ENCODE measurements at regions not wholly inside any gene's neighbourhood (a gene's known extent, or its start where the extent isn't known, plus 50 kb on each side); places are given as distances from the start of the nearest gene placed in this dataset.
"Not testable (repeated sequence)": the region's sequence is repeated elsewhere in the genome, so short reads cannot be mapped to it uniquely, and the experiment has no call there.

GRCh38 chr12:105459760-105460330, 129.4 kb downstream of the C12orf75 start:
- DNase-seq: no peak

GRCh38 chr12:105461271-105461943, 130.9 kb downstream of the C12orf75 start:
- DNase-seq: no peak

GRCh38 chr12:105461944-105462762, 131.7 kb downstream of the C12orf75 start:
- no peak for DNase-seq

GRCh38 chr12:105462831-105463230, 132.3 kb downstream of the C12orf75 start:
- DNase-seq: no peak

GRCh38 chr12:105464406-105464805, 133.9 kb downstream of the C12orf75 start:
- DNase-seq: no peak

- DNase-seq: no peak
Observed at GRCh38 chr12:105466231-105466900, 135.9 kb downstream of the C12orf75 start.

GRCh38 chr12:105466901-105467598, 136.6 kb downstream of the C12orf75 start:
- no peak for DNase-seq

- no peak for DNase-seq
Observed at GRCh38 chr12:105467710-105468366, 137.3 kb downstream of the C12orf75 start.

- DNase-seq: no peak
Observed at GRCh38 chr12:105468464-105468863, 138.0 kb downstream of the C12orf75 start.

- no peak for DNase-seq
Observed at GRCh38 chr12:105469211-105469610, 138.7 kb downstream of the C12orf75 start.

GRCh38 chr12:105469701-105470100, 139.2 kb downstream of the C12orf75 start:
- no peak for DNase-seq

- DNase-seq: no peak
Observed at GRCh38 chr12:105470102-105470501, 139.6 kb downstream of the C12orf75 start.

GRCh38 chr12:105470601-105471000, 140.1 kb downstream of the C12orf75 start:
- DNase-seq: no peak

GRCh38 chr12:105474672-105475071, 144.2 kb downstream of the C12orf75 start:
- no peak for DNase-seq

GRCh38 chr12:105476616-105477015, 146.1 kb downstream of the C12orf75 start:
- no peak for DNase-seq

- DNase-seq: no peak
Observed at GRCh38 chr12:105477873-105478272, 147.4 kb downstream of the C12orf75 start.

- not testable (repeated sequence) for DNase-seq
Observed at GRCh38 chr12:105478788-105479187, 148.3 kb downstream of the C12orf75 start.

GRCh38 chr12:105479710-105480109, 149.2 kb downstream of the C12orf75 start:
- no peak for DNase-seq

GRCh38 chr12:105480162-105480561, 149.7 kb downstream of the C12orf75 start:
- no peak for DNase-seq

GRCh38 chr12:105481392-105482300, 151.2 kb downstream of the C12orf75 start:
- no peak for DNase-seq

GRCh38 chr12:105482951-105483350, 152.5 kb downstream of the C12orf75 start:
- DNase-seq: no peak
